ENCODE measurements at regions not wholly inside any gene's neighbourhood (a gene's known extent, or its start where the extent isn't known, plus 50 kb on each side); places are given as distances from the start of the nearest gene placed in this dataset.
"Not testable (repeated sequence)": the region's sequence is repeated elsewhere in the genome, so short reads cannot be mapped to it uniquely, and the experiment has no call there.

DNA sequence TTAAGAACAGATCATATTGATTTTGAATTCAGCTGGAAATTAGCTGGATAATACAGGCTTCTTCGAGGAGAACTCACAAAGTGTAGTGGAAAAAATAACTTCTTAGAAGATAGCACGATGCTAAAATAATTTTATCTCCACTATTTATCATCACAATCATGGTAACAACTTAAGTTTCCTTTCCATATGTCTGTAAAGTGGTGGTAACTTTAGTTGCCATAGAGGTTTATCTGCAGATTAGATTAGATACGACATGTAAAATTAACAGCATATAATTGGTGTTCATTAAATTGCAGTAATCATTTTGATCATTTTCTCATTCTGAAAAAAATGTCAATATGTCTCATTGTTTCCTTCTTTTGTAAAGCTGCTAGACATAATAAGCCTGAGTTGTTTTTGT is 921.5 kb downstream of the KCNT2 start:
- DNase-seq (ENCODE audit: low read depth): no peak

- DNase-seq (ENCODE audit: low read depth): no peak
Observed at GRCh38 chr1:195664628-195665027, 943.6 kb downstream of the KCNT2 start.

- no peak for DNase-seq (ENCODE audit: low read depth)
Observed at GRCh38 chr1:195663549-195664280, 944.5 kb downstream of the KCNT2 start.

GRCh38 chr1:195656780-195657179 is 951.5 kb downstream of the KCNT2 start:
- no peak for DNase-seq (ENCODE audit: low read depth)

DNA sequence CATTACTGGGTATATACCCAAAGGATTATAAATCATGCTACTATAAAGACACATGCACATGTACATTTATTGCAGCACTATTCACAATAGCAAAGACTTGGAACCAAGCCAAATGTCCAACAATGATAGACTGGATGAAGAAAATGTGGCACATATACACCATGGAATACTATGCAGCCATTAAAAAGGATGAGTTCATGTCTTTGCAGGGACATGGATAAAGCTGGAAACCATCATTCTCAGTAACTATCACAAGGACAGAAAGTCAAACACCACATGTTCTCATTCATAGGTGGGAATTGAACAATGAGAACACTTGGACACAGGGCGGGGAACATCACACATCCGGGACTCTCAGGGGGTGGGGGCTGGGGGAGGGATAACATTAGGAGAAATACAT is 959.4 kb downstream of the KCNT2 start:
- not testable (repeated sequence) for DNase-seq (ENCODE audit: low read depth)

GRCh38 chr1:195637539-195637938 is 970.7 kb downstream of the KCNT2 start:
- DNase-seq (ENCODE audit: low read depth): no peak

DNA sequence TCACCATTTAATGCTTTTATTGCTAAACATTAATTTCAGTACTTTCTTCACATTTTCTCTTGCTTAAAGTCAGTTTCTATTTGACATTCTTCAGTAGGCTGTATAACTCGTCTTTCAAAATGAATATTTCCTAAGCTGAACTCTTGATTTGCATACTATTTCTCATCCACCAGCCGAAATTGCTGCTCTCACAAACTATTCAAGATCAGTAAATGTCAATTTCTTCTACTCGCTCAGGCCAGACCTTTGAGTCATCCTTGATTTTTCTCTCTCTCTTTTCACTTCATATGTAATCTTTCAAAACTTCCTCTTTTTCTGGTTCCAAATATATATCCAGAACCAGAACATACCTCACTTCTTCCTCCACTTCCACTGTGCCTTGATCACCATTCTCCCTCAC is 990.0 kb downstream of the KCNT2 start:
- DNase-seq (ENCODE audit: low read depth): no peak

DNA sequence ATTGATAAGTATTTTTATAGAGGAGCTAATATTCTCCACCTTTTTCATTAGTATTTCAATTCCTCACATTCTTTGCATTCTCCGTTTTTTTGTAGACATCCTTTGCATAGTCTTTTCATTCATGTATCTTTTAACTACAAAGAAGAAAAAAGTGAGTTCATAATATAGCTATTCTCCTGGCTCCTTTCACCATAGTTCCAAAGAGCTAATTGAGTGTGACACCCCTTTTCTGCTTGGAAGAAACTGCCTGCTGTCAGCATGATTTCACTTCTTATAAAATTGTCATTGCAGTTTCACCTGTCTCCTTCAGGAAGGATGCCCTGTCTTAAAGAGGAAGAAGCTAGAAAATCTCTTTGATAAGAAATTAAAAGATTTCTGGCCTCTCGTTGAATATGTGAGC is 991.1 kb downstream of the KCNT2 start:
- DNase-seq (ENCODE audit: low read depth): no peak

DNA sequence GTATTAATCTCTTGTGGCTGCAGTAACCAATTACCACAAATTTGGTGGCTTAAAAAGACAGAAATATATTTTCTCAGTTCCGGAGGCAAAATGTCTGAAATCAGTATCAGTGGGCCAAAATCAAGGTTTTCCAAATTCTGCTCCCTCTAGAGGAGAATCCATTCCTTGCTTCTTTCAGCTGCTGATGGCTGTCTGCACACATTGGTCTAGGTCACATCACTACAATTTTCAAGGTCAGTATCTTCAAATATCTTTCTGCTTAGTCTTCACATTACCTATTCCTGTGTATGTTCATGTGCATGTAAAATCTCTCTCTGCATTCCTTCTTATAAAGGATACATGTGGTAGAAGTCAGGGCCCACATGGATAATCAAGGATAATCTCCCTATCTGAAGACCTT is 999.4 kb downstream of the KCNT2 start:
- DNase-seq (ENCODE audit: low read depth): no peak

DNA sequence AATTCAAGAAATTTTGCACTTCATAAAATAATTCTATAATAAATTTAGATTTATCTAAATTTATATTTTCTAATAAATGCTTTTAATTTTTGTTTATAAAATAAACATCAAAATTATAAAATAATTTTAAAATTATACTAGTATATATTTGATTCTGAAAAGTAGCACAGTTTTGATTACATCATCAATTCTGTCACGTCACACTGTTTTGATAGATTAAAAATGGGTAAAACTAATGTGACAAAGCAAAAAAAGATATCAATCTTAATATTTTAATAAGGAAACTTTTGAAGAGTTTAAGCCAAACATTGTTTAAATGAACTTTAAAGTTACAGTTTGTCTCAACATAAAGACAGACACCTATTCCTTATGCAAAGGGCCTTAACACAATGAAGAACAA is 1001.8 kb downstream of the KCNT2 start:
- no peak for DNase-seq (ENCODE audit: low read depth)

GRCh38 chr1:195604287-195604686 is 1004.0 kb downstream of the KCNT2 start:
- no peak for DNase-seq (ENCODE audit: low read depth)

- no peak for DNase-seq (ENCODE audit: low read depth)
Observed at GRCh38 chr1:195597891-195598290, 1010.3 kb downstream of the KCNT2 start.

- no peak for DNase-seq (ENCODE audit: low read depth)
Observed at GRCh38 chr1:195594773-195595172, 1013.5 kb downstream of the KCNT2 start.

- DNase-seq (ENCODE audit: low read depth): no peak
Observed at GRCh38 chr1:195594322-195594721, 1013.9 kb downstream of the KCNT2 start.

- no peak for DNase-seq (ENCODE audit: low read depth)
Observed at GRCh38 chr1:195591917-195592672, 1016.1 kb downstream of the KCNT2 start.

DNA sequence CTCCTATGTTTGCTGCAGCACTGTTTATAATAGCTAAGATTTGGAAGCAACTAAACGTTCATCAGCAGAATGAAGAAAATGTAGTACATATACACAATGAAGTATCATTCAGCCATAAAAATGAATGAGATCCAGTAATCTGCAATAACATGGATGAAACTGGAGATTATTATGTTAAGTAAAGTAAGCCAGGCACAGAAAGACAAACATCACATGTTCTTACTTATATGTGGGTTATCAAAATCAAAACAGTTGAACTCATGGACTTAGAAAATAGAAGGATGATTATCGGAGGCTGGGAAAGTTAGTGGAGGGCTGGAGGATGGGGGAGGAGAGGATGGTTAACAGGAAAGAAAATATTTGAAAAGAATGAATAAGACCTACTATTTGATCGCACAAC is 1017.6 kb downstream of the KCNT2 start:
- DNase-seq (ENCODE audit: low read depth): no peak

DNA sequence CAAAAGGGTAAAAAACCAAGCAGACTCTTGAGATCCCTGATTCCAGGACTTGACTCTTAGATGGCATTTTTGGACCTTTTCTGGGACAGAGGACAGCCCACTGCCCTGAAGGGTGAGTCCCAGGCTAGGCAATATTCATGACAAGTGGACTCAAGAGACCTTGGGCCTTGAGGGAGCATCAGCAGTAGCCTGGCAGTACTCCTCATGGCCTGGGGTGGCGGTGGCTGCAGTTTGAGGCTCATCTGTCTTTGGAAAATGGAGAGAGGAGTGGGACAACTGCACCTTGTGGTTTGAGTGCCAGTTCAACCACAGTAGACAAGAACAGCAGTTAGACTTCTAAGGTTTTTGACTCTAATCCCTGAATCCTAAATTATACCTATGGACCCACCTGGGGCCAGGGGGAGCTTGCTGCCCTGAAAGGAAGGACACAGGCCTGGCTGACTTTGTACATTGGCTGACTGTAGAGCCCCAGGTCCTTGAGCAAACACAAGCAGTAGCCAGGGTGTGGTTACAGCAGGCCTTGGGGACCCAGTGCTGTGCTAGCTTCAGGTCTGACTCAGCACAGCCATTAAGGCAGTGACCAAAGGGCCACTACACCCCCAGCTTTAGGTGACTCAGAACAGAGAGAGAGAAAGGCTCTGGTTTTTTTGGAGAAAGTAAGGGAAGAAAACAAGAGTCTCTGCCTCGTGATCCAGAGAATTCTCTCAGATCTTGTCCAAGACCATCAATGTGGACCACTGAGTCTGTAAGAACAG is 1023.2 kb downstream of the KCNT2 start:
- no peak for DNase-seq (ENCODE audit: low read depth)

DNA sequence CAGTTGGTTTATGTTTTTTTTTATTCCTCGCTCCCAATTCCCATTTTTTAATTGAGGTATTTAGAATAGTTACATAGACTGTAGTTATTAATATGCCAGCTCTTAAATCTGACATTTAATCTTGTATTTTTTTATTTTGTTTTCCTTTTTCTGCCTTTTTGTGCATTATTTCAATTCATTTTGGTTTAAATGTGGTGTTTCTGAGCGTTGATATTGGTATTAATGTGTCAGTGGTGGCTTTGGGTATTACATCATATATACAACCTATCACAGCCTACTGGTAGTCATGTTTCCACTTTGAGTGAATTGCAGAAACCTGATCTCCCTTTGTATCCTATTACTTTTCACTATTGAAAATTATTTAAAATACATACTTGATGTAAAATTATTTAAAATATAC is 1027.3 kb downstream of the KCNT2 start:
- DNase-seq (ENCODE audit: low read depth): no peak

GRCh38 chr1:195577748-195578147 is 1030.5 kb downstream of the KCNT2 start:
- DNase-seq (ENCODE audit: low read depth): no peak

DNA sequence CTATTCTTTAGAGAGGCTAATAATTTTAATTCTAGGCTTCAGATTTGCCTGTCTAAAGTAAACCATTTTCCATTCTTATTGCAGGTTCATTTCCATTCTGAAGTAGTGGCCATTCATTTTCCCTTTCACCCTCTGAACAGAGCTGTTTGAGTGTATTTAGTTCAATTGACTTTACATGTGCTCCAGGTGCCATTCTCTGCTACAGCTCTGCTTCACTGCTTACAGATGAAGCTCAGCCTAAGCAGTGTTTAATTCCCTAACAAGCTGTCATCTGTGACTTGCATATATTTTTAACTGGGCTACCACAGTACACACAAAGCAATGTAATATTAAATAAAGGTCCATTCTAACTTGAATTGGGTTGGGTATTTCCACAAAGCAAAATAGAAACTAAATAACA is 1031.6 kb downstream of the KCNT2 start:
- no peak for DNase-seq (ENCODE audit: low read depth)

DNA sequence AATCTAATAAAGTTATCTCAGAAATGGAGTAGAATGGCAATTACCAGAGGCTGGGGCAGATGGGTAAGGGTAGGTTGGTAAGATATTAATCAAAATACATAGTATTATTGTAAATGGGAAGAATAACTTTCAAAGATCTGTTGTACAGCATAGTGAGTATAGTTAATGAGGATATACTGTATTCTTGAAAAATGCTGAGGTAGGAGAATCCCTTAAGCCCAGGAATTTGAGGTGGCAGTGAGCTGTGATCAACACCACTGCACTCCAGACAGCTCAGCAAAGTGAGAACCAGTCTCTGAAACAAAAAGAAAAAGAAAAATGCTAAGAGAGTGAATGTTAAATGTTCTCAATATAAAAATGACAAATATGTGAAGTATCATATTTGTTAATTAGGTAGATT is 1033.7 kb downstream of the KCNT2 start:
- no peak for DNase-seq (ENCODE audit: low read depth)

DNA sequence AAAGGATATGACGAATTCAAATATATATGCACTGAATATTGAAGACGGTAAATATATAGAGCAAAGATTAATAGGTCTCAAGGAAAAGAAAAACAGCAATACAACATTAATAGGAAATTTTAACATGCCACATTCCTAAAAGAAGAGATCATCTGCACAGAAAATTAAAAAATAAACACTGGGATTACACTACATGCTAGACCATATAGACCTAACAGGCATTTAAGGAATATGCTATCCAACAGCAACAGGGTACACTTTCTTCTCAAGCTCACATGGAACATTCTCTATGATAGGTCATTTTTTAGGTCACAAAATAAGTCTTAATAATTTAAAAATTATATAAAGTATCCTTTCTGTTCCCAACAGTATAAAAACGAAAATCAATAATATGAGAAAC is 1038.3 kb downstream of the KCNT2 start:
- no peak for DNase-seq (ENCODE audit: low read depth)

GRCh38 chr1:195568389-195568788 is 1039.9 kb downstream of the KCNT2 start:
- DNase-seq (ENCODE audit: low read depth): no peak

All from T follicular helper cell (primary cell).